Loucy (cell line): ENCODE measurements at regions not wholly inside any gene's neighbourhood (a gene's known extent, or its start where the extent isn't known, plus 50 kb on each side); places are given as distances from the start of the nearest gene placed in this dataset.

Experiments
- CTCF ChIP-seq: fragments of 200-600 bp; sonication (generic); conservative IDR thresholded peaks from 2 replicates; pipeline ENCODE4 v1.5.1; 2014; ENCODE audit warnings: mild to moderate bottlenecking, antibody characterized with exemption, low read length
- EZH2phosphoT487 ChIP-seq: fragments of 200-600 bp; IDR thresholded peaks from 2 replicates; pipeline ENCODE4 v1.6.1; 2018; ENCODE audit warnings: antibody characterized with exemption, mild to moderate bottlenecking, moderate library complexity, borderline replicate concordance

GRCh38 chr3:34075975-34076374 lies 277.5 kb downstream of the PDCD6IP start:
- TF ChIP-seq CTCF, result no peak
- no peak for TF ChIP-seq EZH2phosphoT487
